ENCODE measurements at regions not wholly inside any gene's neighbourhood (a gene's known extent, or its start where the extent isn't known, plus 50 kb on each side); places are given as distances from the start of the nearest gene placed in this dataset.

- no peak for DNase-seq
Observed at GRCh38 chr6:88220493-88220892, 54.3 kb upstream of the CNR1 start.

DNA sequence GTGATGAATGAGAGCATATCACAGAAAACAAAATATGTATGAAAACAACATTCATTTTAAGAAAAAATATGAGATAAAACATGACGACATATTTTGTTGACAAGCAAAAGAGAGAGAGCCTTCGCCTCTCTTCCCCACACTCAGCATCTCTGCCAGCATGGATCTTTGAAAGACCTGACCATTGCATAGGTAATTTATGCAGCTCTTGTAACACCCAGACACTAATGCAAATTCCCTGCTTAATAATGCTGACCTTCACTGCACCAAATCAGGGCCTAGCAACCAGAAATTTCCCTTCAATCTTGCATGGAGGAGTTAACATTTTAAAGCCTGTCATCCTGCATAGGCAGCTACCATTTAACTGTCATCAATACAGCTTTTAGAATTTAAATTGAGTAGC is 50.0 kb upstream of the CNR1 start:
- no peak for DNase-seq

All from activated CD4-positive, alpha-beta T cell treated with anti-CD3 and anti-CD28 coated beads, Interleukin-2, amount 50 U/mL, for 48 hours (primary cell).